ENCODE measurements at regions not wholly inside any gene's neighbourhood (a gene's known extent, or its start where the extent isn't known, plus 50 kb on each side); places are given as distances from the start of the nearest gene placed in this dataset.
A peak's percentile ranks its signal among the peaks of the same experiment; 100 is the strongest.

GRCh38 chr11:106581399-106581798 is 436.9 kb downstream of the GUCY1A2 start (continued):
- no peak for TF ChIP-seq ZBTB33 (IDR thresholded peaks at IDR 0.05)
- no peak for TF ChIP-seq HNF4A (conservative IDR thresholded peaks at IDR 0.05)

- TF ChIP-seq HNF4A (conservative IDR thresholded peaks at IDR 0.05), result no peak
- TF ChIP-seq RAD21 (IDR thresholded peaks at IDR 0.05), result peak; percentile 12 to 36
- TF ChIP-seq EGR1 (IDR thresholded peaks at IDR 0.05; ENCODE audit: low read depth in 2 of 2), result no peak
- TF ChIP-seq FOXA2 (IDR thresholded peaks at IDR 0.05), result no peak
- TF ChIP-seq YY1 (IDR thresholded peaks at IDR 0.05), result no peak
- TF ChIP-seq REST (IDR thresholded peaks at IDR 0.05), result no peak
- TF ChIP-seq MAX (IDR thresholded peaks at IDR 0.05), result no peak
- TF ChIP-seq ZBTB33 (IDR thresholded peaks at IDR 0.05), result no peak
- TF ChIP-seq NR2F2 (IDR thresholded peaks at IDR 0.05), result no peak
- no peak for DNase-seq (ENCODE audit: low spot score)
- Histone ChIP-seq H3K4me3 (ENCODE audit: low read depth in 1 of 3, low read length in 3 of 3) (no peak overlapping the region), H3K27ac (ENCODE audit: low read depth in 1 of 2, low read length in 2 of 2) (no peak overlapping the region), H3K36me3 (ENCODE audit: control insufficient read depth in 4 of 4, insufficient read depth in 3 of 4, low read depth in 1 of 4, low read length in 3 of 4) (no peaks in the 10 kb centered on the region), H3K9me3 (ENCODE audit: control insufficient read depth in 4 of 4, low read length in 3 of 4) (peaks cover 0 to 2% (median 0%) of the 10 kb centered on the region in 4 donors), H3K9ac (ENCODE audit: low read depth in 1 of 2, low read length in 2 of 2) (no peak overlapping the region), H3K27me3 (ENCODE audit: control insufficient read depth in 4 of 4, insufficient read depth in 4 of 4, low read length in 3 of 4) (no peaks in the 10 kb centered on the region), H3K4me1 (ENCODE audit: control insufficient read depth in 4 of 4, insufficient read depth in 4 of 4, low read length in 3 of 4) (no peaks in the 10 kb centered on the region)
- WGBS, result 84% methylated on average over 5 of the region's 5 CpGs
Measured at GRCh38 chr11:106585061-106585460, 433.2 kb downstream of the GUCY1A2 start.

- Histone ChIP-seq H3K4me3 (ENCODE audit: low read depth in 1 of 3, low read length in 3 of 3) (no peak overlapping the region), H3K36me3 (ENCODE audit: control insufficient read depth in 4 of 4, insufficient read depth in 3 of 4, low read depth in 1 of 4, low read length in 3 of 4) (no peaks in the 10 kb centered on the region), H3K27ac (ENCODE audit: low read depth in 1 of 2, low read length in 2 of 2) (no peak overlapping the region), H3K9me3 (ENCODE audit: control insufficient read depth in 4 of 4, low read length in 3 of 4) (no peaks in the 10 kb centered on the region), H3K9ac (ENCODE audit: low read depth in 1 of 2, low read length in 2 of 2) (no peak overlapping the region), H3K27me3 (ENCODE audit: control insufficient read depth in 4 of 4, insufficient read depth in 4 of 4, low read length in 3 of 4) (no peaks in the 10 kb centered on the region), H3K4me1 (ENCODE audit: control insufficient read depth in 4 of 4, insufficient read depth in 4 of 4, low read length in 3 of 4) (no peaks in the 10 kb centered on the region)
- DNase-seq (ENCODE audit: low spot score), result no peak
- WGBS, result 60% methylated on average over 6 of the region's 6 CpGs
- TF ChIP-seq REST (IDR thresholded peaks at IDR 0.05) (no peak), ZBTB33 (IDR thresholded peaks at IDR 0.05) (no peak), MAX (IDR thresholded peaks at IDR 0.05) (no peak), HNF4A (conservative IDR thresholded peaks at IDR 0.05) (no peak), TAF1 (conservative IDR thresholded peaks at IDR 0.05) (no peak), SP1 (IDR thresholded peaks at IDR 0.05) (no peak), FOXA2 (IDR thresholded peaks at IDR 0.05) (no peak), YY1 (IDR thresholded peaks at IDR 0.05) (no peak), RXRA (IDR thresholded peaks at IDR 0.05) (no peak), RAD21 (IDR thresholded peaks at IDR 0.05) (no peak), GABPA (IDR thresholded peaks at IDR 0.05 in 1 of 2, conservative IDR thresholded peaks at IDR 0.05 in 1 of 2) (no peak), NR2F2 (IDR thresholded peaks at IDR 0.05) (no peak), HNF4G (IDR thresholded peaks at IDR 0.05) (no peak), JUND (IDR thresholded peaks at IDR 0.05) (no peak)
Measured at GRCh38 chr11:106594751-106595351, 423.4 kb downstream of the GUCY1A2 start.
